Fibroblast of the aortic adventitia (primary cell): ENCODE measurements at regions not wholly inside any gene's neighbourhood (a gene's known extent, or its start where the extent isn't known, plus 50 kb on each side); places are given as distances from the start of the nearest gene placed in this dataset.
A peak's percentile ranks its signal among the peaks of the same experiment; 100 is the strongest.
"Not testable (repeated sequence)": the region's sequence is repeated elsewhere in the genome, so short reads cannot be mapped to it uniquely, and the experiment has no call there.

Experiments
- DNase-seq: peaks from one replicate; pipeline ENCODE4 v3.0.0-alpha.2; 2010; ENCODE audit warnings: low read depth
- H3K4me3 ChIP-seq: 2 replicates; pipeline ENCODE4 v1.5.1; 2011; ENCODE audit warnings: low read depth, mild to moderate bottlenecking, control low read depth, low read length, moderate library complexity
- CTCF ChIP-seq: IDR thresholded peaks from 2 replicates; pipeline ENCODE4 v1.5.1; 2011; ENCODE audit warnings: mild to moderate bottlenecking, low read length, control low read depth, inconsistent platforms; ENCODE audit not compliant: insufficient read depth

GRCh38 chr13:83672612-83673011, 209.7 kb downstream of the SLITRK1 start:
- no peak overlapping the region for H3K4me3 ChIP-seq
- DNase-seq = no peak
- TF ChIP-seq CTCF = no peak

- no peak for TF ChIP-seq CTCF
- DNase-seq = no peak
- H3K4me3 ChIP-seq = no peak overlapping the region
These were observed 214.7 kb downstream of the SLITRK1 start for GRCh38 chr13:83667606-83668005.

GRCh38 chr13:83666141-83666540, 216.1 kb downstream of the SLITRK1 start:
- peak; percentile 53 for DNase-seq

GRCh38 chr13:83657281-83657680, 225.0 kb downstream of the SLITRK1 start:
- DNase-seq = no peak
- TF ChIP-seq CTCF = no peak
- H3K4me3 ChIP-seq = no peak overlapping the region

More at GRCh38 chr13:83666141-83666540, 216.1 kb downstream of the SLITRK1 start:
- H3K4me3 ChIP-seq = no peak overlapping the region
- TF ChIP-seq CTCF = no peak

GRCh38 chr13:83642617-83643016, 239.7 kb downstream of the SLITRK1 start:
- DNase-seq, H3K4me3 ChIP-seq: not testable (repeated sequence)

- no peak for DNase-seq
- TF ChIP-seq CTCF = no peak
- H3K4me3 ChIP-seq = no peak overlapping the region
These were observed 247.7 kb downstream of the SLITRK1 start for GRCh38 chr13:83634601-83635000.

- no peak overlapping the region for H3K4me3 ChIP-seq
- DNase-seq = no peak
- no peak for TF ChIP-seq CTCF
These were observed 248.5 kb downstream of the SLITRK1 start for GRCh38 chr13:83633746-83634145.
